IMR-90 (cell line): ENCODE measurements at regions not wholly inside any gene's neighbourhood (a gene's known extent, or its start where the extent isn't known, plus 50 kb on each side); places are given as distances from the start of the nearest gene placed in this dataset.

ENCODE experiments used
- ATAC-seq: fragments of 200-7000 bp; cut with Tn5 transposase; 2 replicates; pipeline ENCODE4 v1.9.1; 2020; ENCODE audit warnings: low read depth, mild to moderate bottlenecking, moderate library complexity
- BruUV-seq: library from RNA; stranded (reverse); fragments of 400-500 nt; replicated peaks from 2 replicates; lab custom pipeline; 2021; lab: Mats Ljungman, UMichigan
- CTCF ChIA-PET: fragments of 300-600 bp; formaldehyde crosslinking; extraction: SDS; loops from one replicate; lab custom pipeline; 2021; ENCODE audit warnings: antibody characterized with exemption; lab: Yijun Ruan, JAX
- POLR2A ChIA-PET: fragments of 300-600 bp; sonication (Branson Sonifier 250); formaldehyde crosslinking; loops from one replicate; lab custom pipeline; 2022; ENCODE audit warnings: antibody characterized with exemption; ENCODE audit not compliant: unreplicated experiment; lab: Charles Lee
- DNase-seq: peaks from one replicate; pipeline ENCODE4 v3.0.0; 2013
- H2AFZ ChIP-seq: replicated peaks from 2 replicates; pipeline ENCODE3; 2013; ENCODE audit warnings: low read length, mild to moderate bottlenecking; ENCODE audit not compliant: poor library complexity
- H2AK5ac ChIP-seq: 2 replicates; pipeline ENCODE4 v1.6.1; 2013; ENCODE audit warnings: low read depth, low read length, inconsistent platforms
- H2AK9ac ChIP-seq: replicated peaks from 2 replicates; pipeline ENCODE3; 2013; ENCODE audit warnings: mild to moderate bottlenecking, low read depth, low read length, moderate library complexity; ENCODE audit not compliant: poor library complexity
- H2BK120ac ChIP-seq: 2 replicates; pipeline ENCODE4 v1.6.1; 2013; ENCODE audit warnings: low read depth, low read length, inconsistent platforms
- H2BK15ac ChIP-seq: 3 replicates; pipeline ENCODE4 v1.6.1; 2013; ENCODE audit warnings: low read depth, low read length, inconsistent platforms
- H2BK20ac ChIP-seq: 2 replicates; pipeline ENCODE4 v1.6.1; 2013; ENCODE audit warnings: low read depth, mild to moderate bottlenecking, inconsistent platforms, low read length, moderate library complexity
- H2BK5ac ChIP-seq: 2 replicates; pipeline ENCODE4 v1.6.1; 2013; ENCODE audit warnings: mild to moderate bottlenecking, low read depth, low read length, inconsistent platforms; ENCODE audit not compliant: poor library complexity, severe bottlenecking
- H3K14ac ChIP-seq: replicated peaks from 2 replicates; pipeline ENCODE4 v1.6.1; 2013; ENCODE audit warnings: low read depth, low read length, inconsistent platforms
- H3K18ac ChIP-seq: 2 replicates; pipeline ENCODE4 v1.6.1; 2013; ENCODE audit warnings: low read depth, low read length, control low read depth
- H3K23ac ChIP-seq: 2 replicates; pipeline ENCODE4 v1.6.1; 2013; ENCODE audit warnings: low read depth, low read length, inconsistent platforms
- H3K27ac ChIP-seq: 2 replicates; pipeline ENCODE4 v1.5.1; 2013; ENCODE audit warnings: mild to moderate bottlenecking, control low read depth, low read length; ENCODE audit not compliant: insufficient read depth
- H3K27me3 ChIP-seq: 2 replicates; pipeline ENCODE4 v1.6.1; 2013; ENCODE audit warnings: low read length; ENCODE audit not compliant: control insufficient read depth, insufficient read depth
- H3K36me3 ChIP-seq: 2 replicates; pipeline ENCODE4 v1.6.1; 2013; ENCODE audit warnings: low read length, mixed read lengths; ENCODE audit not compliant: control insufficient read depth, insufficient read depth
- H3K4ac ChIP-seq: 2 replicates; pipeline ENCODE4 v1.6.1; 2013; ENCODE audit warnings: low read depth, low read length, inconsistent platforms
- H3K4me1 ChIP-seq: 2 replicates; pipeline ENCODE4 v1.6.1; 2013; ENCODE audit warnings: low read length, mixed read lengths; ENCODE audit not compliant: control insufficient read depth, insufficient read depth
- H3K4me2 ChIP-seq: 2 replicates; pipeline ENCODE4 v1.6.1; 2013; ENCODE audit warnings: low read depth, mild to moderate bottlenecking, control low read depth, low read length, moderate library complexity
- H3K4me3 ChIP-seq: 2 replicates; pipeline ENCODE4 v1.5.1; 2013; ENCODE audit warnings: low read depth, mild to moderate bottlenecking, control low read depth, low read length, moderate library complexity; ENCODE audit not compliant: insufficient read depth
- H3K56ac ChIP-seq: 2 replicates; pipeline ENCODE4 v1.6.1; 2013; ENCODE audit warnings: low read length, inconsistent platforms; ENCODE audit not compliant: insufficient read depth; ENCODE audit errors: extremely low read depth
- H3K79me1 ChIP-seq, 2 experiments: 2 replicates each; pipeline ENCODE4 v1.6.1; 2013; ENCODE audit warnings: low read length in 2 of 2, inconsistent platforms in 1 of 2, low read depth in 1 of 2
- H3K9ac ChIP-seq: 2 replicates; pipeline ENCODE4 v1.6.1; 2013; ENCODE audit warnings: low read depth, low read length, control low read depth
- H3K9me1 ChIP-seq: 2 replicates; pipeline ENCODE4 v1.6.1; 2013; ENCODE audit warnings: low read length, inconsistent platforms; ENCODE audit not compliant: insufficient read depth
- H3K9me3 ChIP-seq: 2 replicates; pipeline ENCODE4 v1.6.1; 2013; ENCODE audit warnings: low read length; ENCODE audit not compliant: control insufficient read depth, insufficient read depth
- H4K20me1 ChIP-seq: 2 replicates; pipeline ENCODE4 v1.6.1; 2013; ENCODE audit warnings: low read length, inconsistent platforms; ENCODE audit not compliant: insufficient read depth
- H4K5ac ChIP-seq: 2 replicates; pipeline ENCODE4 v1.6.1; 2013; ENCODE audit warnings: mild to moderate bottlenecking, low read depth, low read length, control low read depth
- H4K8ac ChIP-seq, 2 experiments: 2 replicates each; pipeline ENCODE4 v1.6.1; 2013; ENCODE audit warnings: low read depth in 2 of 2, low read length in 2 of 2, control low read depth in 1 of 2, inconsistent platforms in 1 of 2
- H4K91ac ChIP-seq: 2 replicates; pipeline ENCODE4 v1.6.1; 2013; ENCODE audit warnings: low read depth, low read length, inconsistent platforms; ENCODE audit not compliant: insufficient read depth
- FOS ChIP-seq: fragments of 150-350 bp; IDR thresholded peaks from 2 replicates; pipeline ENCODE4 v1.6.1; 2016; ENCODE audit warnings: low read depth, low read length
- MAFK ChIP-seq: IDR thresholded peaks from 2 replicates; pipeline ENCODE4 v1.6.1; 2012; ENCODE audit warnings: low read depth, low read length, improper control_type of control experiment
- RFX5 ChIP-seq: IDR thresholded peaks from 2 replicates; pipeline ENCODE4 v1.8.0; 2012; ENCODE audit warnings: low read depth, mild to moderate bottlenecking, low read length, moderate library complexity
- USF2 ChIP-seq: fragments of 150-350 bp; IDR thresholded peaks from 2 replicates; pipeline ENCODE4 v1.6.1; 2017; ENCODE audit warnings: mild to moderate bottlenecking, antibody characterized with exemption, low read length, low read depth
- WGBS, 2 experiments: methylation state at CpG; one replicate each; pipeline versions ENCODE4 v1.1.5 to v1.1.7; 2013; ENCODE audit warnings: missing lambda C conversion rate in 2 of 2; ENCODE audit not compliant: insufficient read length in 1 of 2; ENCODE audit errors: extremely low coverage in 2 of 2; 5-methylcytosine and 5-hydroxymethylcytosine counted together
- dilution Hi-C: fragments of 300-500 bp; cut with HindIII; formaldehyde crosslinking; loops from one replicate; pipeline ENCODE4 v1.14.3; 2018; ENCODE audit warnings: low sequenced_read_pairs; ENCODE audit not compliant: unreplicated experiment
- in situ Hi-C: fragments of 300-500 bp; cut with MboI; formaldehyde crosslinking; loops from 3 replicates; pipeline ENCODE4 v1.14.3; 2019; ENCODE audit warnings: low sequenced_read_pairs, inconsistent platforms, mixed read lengths
- intact Hi-C: fragments of 100-400 bp; cut with micrococcal nuclease; formaldehyde crosslinking; loops from 2 replicates; pipeline ENCODE4 v1.10.0; 2022

GRCh38 chr5:31090467-31090866, 103.0 kb upstream of the CDH6 start:
- peaks cover 6% of the 10 kb centered on the region for H3K9me3 ChIP-seq
- CTCF ChIA-PET = interaction anchor here (0.6 kb wide), 1 partner anchor 31 kb away, joined by 4 read pairs; no protein-coding TSS in a partner anchor

More at GRCh38 chr5:31090467-31090866, 103.0 kb upstream of the CDH6 start:
- no peaks in the 10 kb centered on the region for H3K27me3 ChIP-seq
- no peaks in the 10 kb centered on the region for H3K79me1 ChIP-seq
- H4K5ac ChIP-seq = no peak overlapping the region
- dilution Hi-C loops (no loop called here), in situ Hi-C loops (no loop called here), intact Hi-C loops (no loop called here)
- no peak overlapping the region for H3K14ac ChIP-seq
- BruUV-seq = no TSS peak
- DNase-seq (no peak), ATAC-seq (no peak)
- H4K20me1 ChIP-seq = no peaks in the 10 kb centered on the region
- H3K9ac ChIP-seq = no peak overlapping the region
- H3K23ac ChIP-seq = no peak overlapping the region
- H4K91ac ChIP-seq = no peak overlapping the region
- H2AFZ ChIP-seq = no peak overlapping the region
- no peak overlapping the region for H3K4me3 ChIP-seq
- H3K27ac ChIP-seq = no peak overlapping the region
- H3K36me3 ChIP-seq = no peaks in the 10 kb centered on the region
- H2AK5ac ChIP-seq = no peak overlapping the region
- H3K9me1 ChIP-seq = no peaks in the 10 kb centered on the region
- H3K4ac ChIP-seq = no peak overlapping the region
- no peak overlapping the region for H4K8ac ChIP-seq
- no peak overlapping the region for H3K56ac ChIP-seq
- no peak overlapping the region for H2BK120ac ChIP-seq
- no peak overlapping the region for H2BK20ac ChIP-seq
- TF ChIP-seq USF2 = no peak
- no peak for TF ChIP-seq RFX5
- no peak for TF ChIP-seq FOS
- peak; percentile 73 for TF ChIP-seq MAFK
- H3K4me1 ChIP-seq = no peaks in the 10 kb centered on the region
- H2BK5ac ChIP-seq = no peak overlapping the region
- no peak overlapping the region for H3K18ac ChIP-seq
- H2BK15ac ChIP-seq = no peak overlapping the region
- no peak overlapping the region for H2AK9ac ChIP-seq
- POLR2A ChIA-PET = no interaction called here
- no CpG with 5 or more reads among the region's 3 CpGs for WGBS, 2 experiments
- H3K4me2 ChIP-seq = no peak overlapping the region
